Hepatocyte (in vitro differentiated cells): ENCODE measurements at regions not wholly inside any gene's neighbourhood (a gene's known extent, or its start where the extent isn't known, plus 50 kb on each side); places are given as distances from the start of the nearest gene placed in this dataset.
A peak's percentile ranks its signal among the peaks of the same experiment; 100 is the strongest.

Experiments
- DNase-seq: peaks from one replicate; pipeline ENCODE4 v3.0.0-alpha.2; 2016; ENCODE audit warnings: low spot score
- H2AFZ ChIP-seq: fragments of 200-600 bp; sonication (generic); 2 replicates; pipeline ENCODE4 v1.6.0; 2016; ENCODE audit warnings: antibody characterized with exemption, mild to moderate bottlenecking
- H3K27ac ChIP-seq: fragments of 200-600 bp; sonication (generic); 2 replicates; pipeline ENCODE4 v1.5.1; 2016; ENCODE audit warnings: mild to moderate bottlenecking
- H3K27me3 ChIP-seq: fragments of 200-600 bp; sonication (generic); 2 replicates; pipeline ENCODE4 v1.6.1; 2016
- H3K36me3 ChIP-seq: fragments of 200-600 bp; sonication (generic); replicated peaks from 2 replicates; pipeline ENCODE4 v1.5.1; 2016; ENCODE audit warnings: low read depth; ENCODE audit not compliant: insufficient read depth
- H3K4me1 ChIP-seq: fragments of 200-600 bp; sonication (generic); 2 replicates; pipeline ENCODE4 v1.5.1; 2016; ENCODE audit warnings: mild to moderate bottlenecking, moderate library complexity; ENCODE audit not compliant: insufficient read depth
- H3K4me2 ChIP-seq: fragments of 200-600 bp; sonication (generic); 2 replicates; pipeline ENCODE4 v1.6.0; 2016
- H3K4me3 ChIP-seq: fragments of 200-600 bp; sonication (generic); 2 replicates; pipeline ENCODE4 v1.5.1; 2016; ENCODE audit warnings: mild to moderate bottlenecking
- H3K79me2 ChIP-seq: fragments of 200-600 bp; sonication (generic); 2 replicates; pipeline ENCODE4 v1.6.0; 2017; ENCODE audit warnings: mild to moderate bottlenecking
- H3K9me2 ChIP-seq: fragments of 200-600 bp; sonication (generic); replicated peaks from 2 replicates; pipeline ENCODE4 v1.6.0; 2017; ENCODE audit warnings: mild to moderate bottlenecking; ENCODE audit not compliant: insufficient read depth
- H3K9me3 ChIP-seq: fragments of 200-600 bp; sonication (generic); 2 replicates; pipeline ENCODE4 v1.5.1; 2016; ENCODE audit warnings: low read depth, mild to moderate bottlenecking
- H4K20me1 ChIP-seq: fragments of 200-600 bp; sonication (generic); 2 replicates; pipeline ENCODE4 v1.6.0; 2016; ENCODE audit warnings: mild to moderate bottlenecking; ENCODE audit not compliant: insufficient read depth, poor library complexity, severe bottlenecking
- CTCF ChIP-seq: fragments of 200-600 bp; sonication (generic); IDR thresholded peaks from 2 replicates; pipeline ENCODE4 v1.5.1; 2016; ENCODE audit warnings: antibody characterized with exemption, mild to moderate bottlenecking; ENCODE audit not compliant: poor library complexity
- EZH2 ChIP-seq: fragments of 200-600 bp; sonication (generic); IDR thresholded peaks from 2 replicates; pipeline ENCODE4 v1.6.1; 2016; ENCODE audit warnings: antibody characterized with exemption, mild to moderate bottlenecking, borderline replicate concordance
- EZH2phosphoT487 ChIP-seq: fragments of 200-600 bp; sonication (generic); IDR thresholded peaks from one replicate; pipeline ENCODE4 v1.6.1; 2018; ENCODE audit warnings: antibody characterized with exemption, mild to moderate bottlenecking, low read depth, moderate library complexity; ENCODE audit not compliant: unreplicated experiment, severe bottlenecking
- WGBS: methylation state at CpG from one replicate; pipeline ENCODE4 v1.1.6; 2016; ENCODE audit warnings: low lambda C conversion rate; ENCODE audit errors: missing lambda C conversion rate; 5-methylcytosine and 5-hydroxymethylcytosine counted together

- Histone ChIP-seq H2AFZ (no peak overlapping the region), H3K4me3 (no peak overlapping the region), H3K79me2 (no peaks in the 10 kb centered on the region), H3K4me2 (no peak overlapping the region), H3K9me3 (no peaks in the 10 kb centered on the region), H3K9me2 (no peaks in the 10 kb centered on the region), H3K27ac (no peak overlapping the region), H3K27me3 (no peaks in the 10 kb centered on the region), H3K36me3 (no peaks in the 10 kb centered on the region), H4K20me1 (no peaks in the 10 kb centered on the region), H3K4me1 (no peaks in the 10 kb centered on the region)
- WGBS = 60% methylated on average over 2 of the region's 2 CpGs
- TF ChIP-seq EZH2 = no peak
- DNase-seq = no peak
Measured at GRCh38 chr3:182400838-182401237, 392.5 kb upstream of the ATP11B start.

GRCh38 chr3:182404031-182404430 is 389.3 kb upstream of the ATP11B start:
- Histone ChIP-seq H3K27me3 (no peaks in the 10 kb centered on the region), H3K9me3 (no peaks in the 10 kb centered on the region), H4K20me1 (no peaks in the 10 kb centered on the region), H3K4me1 (no peaks in the 10 kb centered on the region), H3K79me2 (no peaks in the 10 kb centered on the region), H2AFZ (no peak overlapping the region), H3K9me2 (no peaks in the 10 kb centered on the region), H3K36me3 (no peaks in the 10 kb centered on the region), H3K4me3 (no peak overlapping the region), H3K4me2 (no peak overlapping the region), H3K27ac (no peak overlapping the region)
- WGBS = 83% methylated on average over 2 of the region's 2 CpGs
- no peak for DNase-seq
- TF ChIP-seq EZH2 = no peak
- no peak for TF ChIP-seq CTCF
- TF ChIP-seq EZH2phosphoT487 = no peak

- H2AFZ ChIP-seq = no peak overlapping the region
- WGBS = 49% methylated on average over 2 of the region's 2 CpGs
Measured at GRCh38 chr3:182405759-182406158, 387.5 kb upstream of the ATP11B start.

GRCh38 chr3:182406786-182407185 is 386.5 kb upstream of the ATP11B start:
- TF ChIP-seq EZH2 = no peak
- no peak for TF ChIP-seq EZH2phosphoT487
- TF ChIP-seq CTCF = no peak
- no peaks in the 10 kb centered on the region for H3K9me2 ChIP-seq
- no peak overlapping the region for H3K4me2 ChIP-seq
- 86% methylated on average over 4 of the region's 4 CpGs for WGBS
- no peaks in the 10 kb centered on the region for H3K4me1 ChIP-seq
- no peaks in the 10 kb centered on the region for H3K27me3 ChIP-seq
- H4K20me1 ChIP-seq = no peaks in the 10 kb centered on the region
- H3K4me3 ChIP-seq = no peak overlapping the region
- no peak for DNase-seq
- H3K9me3 ChIP-seq = no peaks in the 10 kb centered on the region
- H2AFZ ChIP-seq = no peak overlapping the region
- no peak overlapping the region for H3K27ac ChIP-seq
- no peaks in the 10 kb centered on the region for H3K36me3 ChIP-seq
- H3K79me2 ChIP-seq = no peaks in the 10 kb centered on the region

More at GRCh38 chr3:182405759-182406158, 387.5 kb upstream of the ATP11B start:
- H3K27me3 ChIP-seq = no peaks in the 10 kb centered on the region
- no peak for DNase-seq
- no peaks in the 10 kb centered on the region for H3K4me1 ChIP-seq
- no peaks in the 10 kb centered on the region for H4K20me1 ChIP-seq
- TF ChIP-seq CTCF = no peak
- TF ChIP-seq EZH2phosphoT487 = no peak
- TF ChIP-seq EZH2 = no peak
- H3K27ac ChIP-seq = no peak overlapping the region
- H3K9me2 ChIP-seq = no peaks in the 10 kb centered on the region
- no peak overlapping the region for H3K4me3 ChIP-seq
- peak overlapping the region; percentile 42 for H3K4me2 ChIP-seq
- no peaks in the 10 kb centered on the region for H3K36me3 ChIP-seq
- H3K79me2 ChIP-seq = no peaks in the 10 kb centered on the region
- H3K9me3 ChIP-seq = no peaks in the 10 kb centered on the region
